ENCODE measurements at regions not wholly inside any gene's neighbourhood (a gene's known extent, or its start where the extent isn't known, plus 50 kb on each side); places are given as distances from the start of the nearest gene placed in this dataset.
"Not testable (repeated sequence)": the region's sequence is repeated elsewhere in the genome, so short reads cannot be mapped to it uniquely, and the experiment has no call there.

- H3K9ac ChIP-seq (ENCODE audit: low read length in 3 of 3), result no peak overlapping the region
- intact Hi-C loops (cut with DNase I), result no loop called here
- H3K36me3 ChIP-seq (ENCODE audit: control insufficient read depth in 2 of 3, insufficient read depth in 3 of 3, low read length in 3 of 3), result no peaks in the 10 kb centered on the region
- no peaks in the 10 kb centered on the region for H3K4me1 ChIP-seq (ENCODE audit: control insufficient read depth in 2 of 3, insufficient read depth in 2 of 3, low read depth in 1 of 3, low read length in 3 of 3)
- no peak overlapping the region for H3K27ac ChIP-seq (ENCODE audit: low read depth in 2 of 2, low read length in 2 of 2)
- H3K27me3 ChIP-seq (ENCODE audit: control insufficient read depth, insufficient read depth, low read length), result peaks cover 1% of the 10 kb centered on the region
- TF ChIP-seq, protein P1, sequence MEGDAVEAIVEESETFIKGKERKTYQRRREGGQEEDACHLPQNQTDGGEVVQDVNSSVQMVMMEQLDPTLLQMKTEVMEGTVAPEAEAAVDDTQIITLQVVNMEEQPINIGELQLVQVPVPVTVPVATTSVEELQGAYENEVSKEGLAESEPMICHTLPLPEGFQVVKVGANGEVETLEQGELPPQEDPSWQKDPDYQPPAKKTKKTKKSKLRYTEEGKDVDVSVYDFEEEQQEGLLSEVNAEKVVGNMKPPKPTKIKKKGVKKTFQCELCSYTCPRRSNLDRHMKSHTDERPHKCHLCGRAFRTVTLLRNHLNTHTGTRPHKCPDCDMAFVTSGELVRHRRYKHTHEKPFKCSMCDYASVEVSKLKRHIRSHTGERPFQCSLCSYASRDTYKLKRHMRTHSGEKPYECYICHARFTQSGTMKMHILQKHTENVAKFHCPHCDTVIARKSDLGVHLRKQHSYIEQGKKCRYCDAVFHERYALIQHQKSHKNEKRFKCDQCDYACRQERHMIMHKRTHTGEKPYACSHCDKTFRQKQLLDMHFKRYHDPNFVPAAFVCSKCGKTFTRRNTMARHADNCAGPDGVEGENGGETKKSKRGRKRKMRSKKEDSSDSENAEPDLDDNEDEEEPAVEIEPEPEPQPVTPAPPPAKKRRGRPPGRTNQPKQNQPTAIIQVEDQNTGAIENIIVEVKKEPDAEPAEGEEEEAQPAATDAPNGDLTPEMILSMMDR (IDR thresholded peaks at IDR 0.05; ENCODE audit: borderline replicate concordance, extremely low read depth, insufficient read depth), result no peak
- no peak overlapping the region for H3K4me3 ChIP-seq (ENCODE audit: low read length in 3 of 3)
- no peak for FAIRE-seq
- DNase-seq, result no peak
- no peaks in the 10 kb centered on the region for H3K9me3 ChIP-seq (ENCODE audit: control insufficient read depth in 2 of 3, insufficient read depth in 1 of 3, low read length in 3 of 3)
Measured at GRCh38 chrX:115719171-115719570, 158.2 kb downstream of the PLS3 start.

DNA sequence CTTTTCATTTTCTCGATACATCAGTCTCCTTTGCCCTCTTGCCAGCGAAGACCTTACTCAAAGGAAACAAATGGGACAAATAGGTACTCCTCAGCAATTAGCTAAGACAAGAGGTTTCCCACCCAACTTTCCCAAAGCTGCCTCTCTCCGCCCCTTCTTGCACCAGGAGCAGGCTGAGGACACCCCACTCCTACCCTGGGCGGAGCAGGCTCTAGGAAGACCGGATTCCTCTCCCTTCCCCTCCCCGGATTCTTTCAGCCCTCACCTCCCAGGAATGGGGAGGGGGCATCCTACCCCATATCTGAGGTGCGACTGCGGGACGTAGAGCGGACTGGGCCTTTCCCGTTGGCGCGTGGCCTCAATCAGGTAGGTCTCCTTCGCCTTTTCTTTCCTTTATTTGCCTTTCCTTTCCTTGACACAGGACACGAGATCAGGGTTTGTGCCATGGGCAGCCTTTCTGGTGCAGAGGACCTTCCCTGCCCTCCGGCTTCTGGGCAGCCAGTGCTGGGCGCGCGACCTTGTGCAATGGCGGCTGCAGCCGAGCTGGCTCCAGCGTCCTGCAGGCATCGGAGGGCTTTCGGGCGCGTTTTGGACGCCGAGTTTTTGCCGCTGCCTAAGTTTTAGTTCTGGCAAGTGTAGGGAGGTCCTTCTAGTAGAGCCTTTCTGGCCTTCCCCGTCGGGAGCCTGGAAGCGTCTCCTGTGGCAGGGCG, 161.9 kb downstream of the PLS3 start:
- H3K27me3 ChIP-seq (ENCODE audit: control insufficient read depth, insufficient read depth, low read length); intact Hi-C loops (cut with DNase I); H3K4me3 ChIP-seq (ENCODE audit: low read length in 3 of 3); H3K27ac ChIP-seq (ENCODE audit: low read depth in 2 of 2, low read length in 2 of 2); H3K4me1 ChIP-seq (ENCODE audit: control insufficient read depth in 2 of 3, insufficient read depth in 2 of 3, low read depth in 1 of 3, low read length in 3 of 3); DNase-seq; H3K9ac ChIP-seq (ENCODE audit: low read length in 3 of 3); FAIRE-seq; H3K36me3 ChIP-seq (ENCODE audit: control insufficient read depth in 2 of 3, insufficient read depth in 3 of 3, low read length in 3 of 3); H3K9me3 ChIP-seq (ENCODE audit: control insufficient read depth in 2 of 3, insufficient read depth in 1 of 3, low read length in 3 of 3): not testable (repeated sequence)

GRCh38 chrX:115725370-115725769, 164.4 kb downstream of the PLS3 start:
- H3K9ac ChIP-seq (ENCODE audit: low read length in 3 of 3); intact Hi-C loops (cut with DNase I); H3K27me3 ChIP-seq (ENCODE audit: control insufficient read depth, insufficient read depth, low read length); FAIRE-seq; H3K4me3 ChIP-seq (ENCODE audit: low read length in 3 of 3); H3K9me3 ChIP-seq (ENCODE audit: control insufficient read depth in 2 of 3, insufficient read depth in 1 of 3, low read length in 3 of 3); H3K36me3 ChIP-seq (ENCODE audit: control insufficient read depth in 2 of 3, insufficient read depth in 3 of 3, low read length in 3 of 3); DNase-seq; H3K27ac ChIP-seq (ENCODE audit: low read depth in 2 of 2, low read length in 2 of 2); H3K4me1 ChIP-seq (ENCODE audit: control insufficient read depth in 2 of 3, insufficient read depth in 2 of 3, low read depth in 1 of 3, low read length in 3 of 3): not testable (repeated sequence)

- peak in 1 of 5 donors; percentile 90 for DNase-seq
- H3K36me3 ChIP-seq (ENCODE audit: control insufficient read depth in 2 of 3, insufficient read depth in 3 of 3, low read length in 3 of 3); intact Hi-C loops (cut with DNase I); H3K9me3 ChIP-seq (ENCODE audit: control insufficient read depth in 2 of 3, insufficient read depth in 1 of 3, low read length in 3 of 3); H3K4me3 ChIP-seq (ENCODE audit: low read length in 3 of 3); FAIRE-seq; H3K4me1 ChIP-seq (ENCODE audit: control insufficient read depth in 2 of 3, insufficient read depth in 2 of 3, low read depth in 1 of 3, low read length in 3 of 3); H3K27ac ChIP-seq (ENCODE audit: low read depth in 2 of 2, low read length in 2 of 2); H3K9ac ChIP-seq (ENCODE audit: low read length in 3 of 3); H3K27me3 ChIP-seq (ENCODE audit: control insufficient read depth, insufficient read depth, low read length): not testable (repeated sequence)
Measured at GRCh38 chrX:115727792-115728732, 167.1 kb downstream of the PLS3 start.

- H3K4me3 ChIP-seq (ENCODE audit: low read length in 3 of 3); H3K4me1 ChIP-seq (ENCODE audit: control insufficient read depth in 2 of 3, insufficient read depth in 2 of 3, low read depth in 1 of 3, low read length in 3 of 3); H3K27ac ChIP-seq (ENCODE audit: low read depth in 2 of 2, low read length in 2 of 2); H3K9me3 ChIP-seq (ENCODE audit: control insufficient read depth in 2 of 3, insufficient read depth in 1 of 3, low read length in 3 of 3); FAIRE-seq; H3K27me3 ChIP-seq (ENCODE audit: control insufficient read depth, insufficient read depth, low read length); DNase-seq; H3K9ac ChIP-seq (ENCODE audit: low read length in 3 of 3); intact Hi-C loops (cut with DNase I); H3K36me3 ChIP-seq (ENCODE audit: control insufficient read depth in 2 of 3, insufficient read depth in 3 of 3, low read length in 3 of 3): not testable (repeated sequence)
Measured at GRCh38 chrX:115732530-115732929, 171.6 kb downstream of the PLS3 start.

- H3K27me3 ChIP-seq (ENCODE audit: control insufficient read depth, insufficient read depth, low read length); H3K36me3 ChIP-seq (ENCODE audit: control insufficient read depth in 2 of 3, insufficient read depth in 3 of 3, low read length in 3 of 3); H3K9me3 ChIP-seq (ENCODE audit: control insufficient read depth in 2 of 3, insufficient read depth in 1 of 3, low read length in 3 of 3); H3K9ac ChIP-seq (ENCODE audit: low read length in 3 of 3); H3K4me1 ChIP-seq (ENCODE audit: control insufficient read depth in 2 of 3, insufficient read depth in 2 of 3, low read depth in 1 of 3, low read length in 3 of 3); H3K27ac ChIP-seq (ENCODE audit: low read depth in 2 of 2, low read length in 2 of 2); H3K4me3 ChIP-seq (ENCODE audit: low read length in 3 of 3); intact Hi-C loops (cut with DNase I); FAIRE-seq: not testable (repeated sequence)
- peak in 1 of 5 donors; percentile 91 for DNase-seq
Measured at GRCh38 chrX:115735269-115735668, 174.3 kb downstream of the PLS3 start.
